ENCODE measurements at regions not wholly inside any gene's neighbourhood (a gene's known extent, or its start where the extent isn't known, plus 50 kb on each side); places are given as distances from the start of the nearest gene placed in this dataset.

DNA sequence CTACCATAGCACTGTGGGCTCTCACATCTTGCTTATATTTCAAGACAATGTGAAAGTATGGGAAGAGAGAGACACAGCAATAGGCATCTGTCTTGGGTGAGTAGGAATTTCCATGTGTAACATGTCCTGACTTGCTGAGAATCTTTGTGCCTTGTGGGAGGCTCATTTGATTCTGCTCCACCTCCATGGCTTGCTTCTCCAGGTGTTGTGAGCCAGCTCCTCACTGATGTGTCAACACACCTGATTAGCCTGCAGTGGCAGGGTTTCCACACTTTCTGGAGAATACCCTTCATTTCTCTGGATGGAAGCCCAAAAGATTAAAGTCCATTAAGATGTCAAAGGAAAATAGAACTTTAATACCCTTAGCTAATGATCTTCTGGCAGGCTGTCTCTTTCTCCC, 613.6 kb downstream of the ZNF608 start:
- Histone ChIP-seq H3K27me3 (replicated peaks in 2 of 5; ENCODE audit: control insufficient read depth in 4 of 5, insufficient read depth in 5 of 5, low read length in 4 of 5) (no peaks in the 10 kb centered on the region), H3K27ac (ENCODE audit: insufficient read depth in 1 of 2, low read depth in 1 of 2, low read length in 2 of 2, poor library complexity in 1 of 2, severe bottlenecking in 2 of 2) (no peak overlapping the region), H3K4me1 (ENCODE audit: control extremely low read depth in 1 of 4, control insufficient read depth in 4 of 4, insufficient read depth in 4 of 4, low read length in 3 of 4) (peaks cover 0 to 3% (median 0%) of the 10 kb centered on the region in 4 experiments), H3K4me3 (ENCODE audit: control insufficient read depth in 1 of 7, extremely low read depth in 1 of 7, insufficient read depth in 4 of 7, low read depth in 2 of 7, low read length in 6 of 7) (no peak overlapping the region), H3K36me3 (ENCODE audit: control insufficient read depth in 4 of 4, insufficient read depth in 4 of 4, low read length in 3 of 4) (no peaks in the 10 kb centered on the region), H3K9me3 (ENCODE audit: control extremely low read depth in 1 of 5, control insufficient read depth in 4 of 5, insufficient read depth in 2 of 5, low read depth in 1 of 5, low read length in 4 of 5) (peaks cover 0 to 3% (median 2%) of the 10 kb centered on the region in 5 experiments)
- CTCF ChIA-PET, result interaction anchor here (1.2 kb wide), 1 partner anchor 24 kb away, joined by 3 read pairs; no protein-coding TSS in a partner anchor
- POLR2A ChIA-PET, result no interaction called here
- DNase-seq, result no peak

- peaks cover 0 to 3% (median 0%) of the 10 kb centered on the region in 4 experiments for H3K4me1 ChIP-seq (ENCODE audit: control extremely low read depth in 1 of 4, control insufficient read depth in 4 of 4, insufficient read depth in 4 of 4, low read length in 3 of 4)
- H3K36me3 ChIP-seq (ENCODE audit: control insufficient read depth in 4 of 4, insufficient read depth in 4 of 4, low read length in 3 of 4), result no peaks in the 10 kb centered on the region
- WGBS (ENCODE audit: insufficient coverage), result no CpG with 5 or more reads among the region's 2 CpGs
- H3K27ac ChIP-seq (ENCODE audit: insufficient read depth in 1 of 2, low read depth in 1 of 2, low read length in 2 of 2, poor library complexity in 1 of 2, severe bottlenecking in 2 of 2), result no peak overlapping the region
- ChIA-PET CTCF (no interaction called here), POLR2A (no interaction called here)
- no peak overlapping the region for H3K4me3 ChIP-seq (ENCODE audit: control insufficient read depth in 1 of 7, extremely low read depth in 1 of 7, insufficient read depth in 4 of 7, low read depth in 2 of 7, low read length in 6 of 7)
- peaks cover 0 to 3% (median 2%) of the 10 kb centered on the region in 5 experiments for H3K9me3 ChIP-seq (ENCODE audit: control extremely low read depth in 1 of 5, control insufficient read depth in 4 of 5, insufficient read depth in 2 of 5, low read depth in 1 of 5, low read length in 4 of 5)
- no peak for DNase-seq
- no peaks in the 10 kb centered on the region for H3K27me3 ChIP-seq (replicated peaks in 2 of 5; ENCODE audit: control insufficient read depth in 4 of 5, insufficient read depth in 5 of 5, low read length in 4 of 5)
Measured at GRCh38 chr5:124131466-124131865, 615.0 kb downstream of the ZNF608 start.

GRCh38 chr5:124130816-124131215, 615.6 kb downstream of the ZNF608 start:
- no peaks in the 10 kb centered on the region for H3K27me3 ChIP-seq (replicated peaks in 2 of 5; ENCODE audit: control insufficient read depth in 4 of 5, insufficient read depth in 5 of 5, low read length in 4 of 5)
- peaks cover 0 to 3% (median 0%) of the 10 kb centered on the region in 4 experiments for H3K4me1 ChIP-seq (ENCODE audit: control extremely low read depth in 1 of 4, control insufficient read depth in 4 of 4, insufficient read depth in 4 of 4, low read length in 3 of 4)
- H3K36me3 ChIP-seq (ENCODE audit: control insufficient read depth in 4 of 4, insufficient read depth in 4 of 4, low read length in 3 of 4), result no peaks in the 10 kb centered on the region
- peaks cover 0 to 3% (median under 1%) of the 10 kb centered on the region in 5 experiments for H3K9me3 ChIP-seq (ENCODE audit: control extremely low read depth in 1 of 5, control insufficient read depth in 4 of 5, insufficient read depth in 2 of 5, low read depth in 1 of 5, low read length in 4 of 5)
- H3K27ac ChIP-seq (ENCODE audit: insufficient read depth in 1 of 2, low read depth in 1 of 2, low read length in 2 of 2, poor library complexity in 1 of 2, severe bottlenecking in 2 of 2), result no peak overlapping the region
- DNase-seq, result no peak
- H3K4me3 ChIP-seq (ENCODE audit: control insufficient read depth in 1 of 7, extremely low read depth in 1 of 7, insufficient read depth in 4 of 7, low read depth in 2 of 7, low read length in 6 of 7), result no peak overlapping the region
- POLR2A ChIA-PET, result no interaction called here
- CTCF ChIA-PET, result no interaction called here
- WGBS (ENCODE audit: insufficient coverage), result 100% methylated on average over 1 of the region's 6 CpGs

DNA sequence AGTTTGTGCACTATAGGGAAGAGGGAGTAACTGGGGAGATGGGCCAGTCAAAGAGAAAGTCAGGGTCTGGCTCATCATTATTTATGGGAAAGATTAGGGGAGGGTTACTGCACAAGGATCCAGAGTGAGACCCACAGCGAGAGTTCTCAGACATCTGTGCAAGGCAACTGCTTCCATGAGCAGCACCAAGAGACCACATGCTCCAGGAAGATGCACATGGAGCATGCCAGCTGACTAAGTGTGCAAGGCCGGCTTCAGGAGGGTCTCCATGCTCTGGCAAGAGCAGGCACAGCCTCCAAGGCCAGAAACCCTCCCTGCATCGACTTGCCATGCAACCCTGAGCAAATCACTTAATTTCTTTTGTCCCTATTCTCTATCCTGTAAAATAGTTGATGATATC, 616.9 kb downstream of the CSNK1G3 start:
- Histone ChIP-seq H3K9me3 (ENCODE audit: control extremely low read depth in 1 of 5, control insufficient read depth in 4 of 5, insufficient read depth in 2 of 5, low read depth in 1 of 5, low read length in 4 of 5) (no peaks in the 10 kb centered on the region), H3K27ac (ENCODE audit: insufficient read depth in 1 of 2, low read depth in 1 of 2, low read length in 2 of 2, poor library complexity in 1 of 2, severe bottlenecking in 2 of 2) (no peak overlapping the region), H3K36me3 (ENCODE audit: control insufficient read depth in 4 of 4, insufficient read depth in 4 of 4, low read length in 3 of 4) (no peaks in the 10 kb centered on the region), H3K4me3 (ENCODE audit: control insufficient read depth in 1 of 7, extremely low read depth in 1 of 7, insufficient read depth in 4 of 7, low read depth in 2 of 7, low read length in 6 of 7) (no peak overlapping the region), H3K27me3 (replicated peaks in 2 of 5; ENCODE audit: control insufficient read depth in 4 of 5, insufficient read depth in 5 of 5, low read length in 4 of 5) (no peaks in the 10 kb centered on the region), H3K4me1 (ENCODE audit: control extremely low read depth in 1 of 4, control insufficient read depth in 4 of 4, insufficient read depth in 4 of 4, low read length in 3 of 4) (peaks cover 0 to 3% (median 0%) of the 10 kb centered on the region in 4 experiments)
- 100% methylated on average over 2 of the region's 3 CpGs for WGBS (ENCODE audit: insufficient coverage)
- ChIA-PET CTCF (no interaction called here), POLR2A (no interaction called here)
- DNase-seq, result no peak

GRCh38 chr5:124126504-124127217, 614.7 kb downstream of the CSNK1G3 start:
- H3K27me3 ChIP-seq (replicated peaks in 2 of 5; ENCODE audit: control insufficient read depth in 4 of 5, insufficient read depth in 5 of 5, low read length in 4 of 5), result no peaks in the 10 kb centered on the region
- CTCF ChIA-PET, result no interaction called here
- POLR2A ChIA-PET, result no interaction called here
- DNase-seq, result no peak
- no peaks in the 10 kb centered on the region for H3K36me3 ChIP-seq (ENCODE audit: control insufficient read depth in 4 of 4, insufficient read depth in 4 of 4, low read length in 3 of 4)
- H3K4me3 ChIP-seq (ENCODE audit: control insufficient read depth in 1 of 7, extremely low read depth in 1 of 7, insufficient read depth in 4 of 7, low read depth in 2 of 7, low read length in 6 of 7), result no peak overlapping the region
- 100% methylated on average over 3 of the region's 5 CpGs for WGBS (ENCODE audit: insufficient coverage)
- no peaks in the 10 kb centered on the region for H3K4me1 ChIP-seq (ENCODE audit: control extremely low read depth in 1 of 4, control insufficient read depth in 4 of 4, insufficient read depth in 4 of 4, low read length in 3 of 4)
- H3K27ac ChIP-seq (ENCODE audit: insufficient read depth in 1 of 2, low read depth in 1 of 2, low read length in 2 of 2, poor library complexity in 1 of 2, severe bottlenecking in 2 of 2), result no peak overlapping the region
- H3K9me3 ChIP-seq (ENCODE audit: control extremely low read depth in 1 of 5, control insufficient read depth in 4 of 5, insufficient read depth in 2 of 5, low read depth in 1 of 5, low read length in 4 of 5), result no peaks in the 10 kb centered on the region

GRCh38 chr5:124124711-124125229, 612.8 kb downstream of the CSNK1G3 start:
- Histone ChIP-seq H3K4me1 (ENCODE audit: control extremely low read depth in 1 of 4, control insufficient read depth in 4 of 4, insufficient read depth in 4 of 4, low read length in 3 of 4) (no peaks in the 10 kb centered on the region), H3K4me3 (ENCODE audit: control insufficient read depth in 1 of 7, extremely low read depth in 1 of 7, insufficient read depth in 4 of 7, low read depth in 2 of 7, low read length in 6 of 7) (no peak overlapping the region), H3K27ac (ENCODE audit: insufficient read depth in 1 of 2, low read depth in 1 of 2, low read length in 2 of 2, poor library complexity in 1 of 2, severe bottlenecking in 2 of 2) (no peak overlapping the region), H3K36me3 (ENCODE audit: control insufficient read depth in 4 of 4, insufficient read depth in 4 of 4, low read length in 3 of 4) (no peaks in the 10 kb centered on the region), H3K27me3 (replicated peaks in 2 of 5; ENCODE audit: control insufficient read depth in 4 of 5, insufficient read depth in 5 of 5, low read length in 4 of 5) (no peaks in the 10 kb centered on the region), H3K9me3 (ENCODE audit: control extremely low read depth in 1 of 5, control insufficient read depth in 4 of 5, insufficient read depth in 2 of 5, low read depth in 1 of 5, low read length in 4 of 5) (peaks cover 0 to 3% (median 0%) of the 10 kb centered on the region in 5 experiments)
- no peak for DNase-seq
- ChIA-PET POLR2A (no interaction called here), CTCF (no interaction called here)
- WGBS (ENCODE audit: insufficient coverage), result 100% methylated on average over 1 of the region's 1 CpG

- WGBS (ENCODE audit: insufficient coverage), result 100% methylated on average over 2 of the region's 2 CpGs
- POLR2A ChIA-PET, result no interaction called here
- Histone ChIP-seq H3K9me3 (ENCODE audit: control extremely low read depth in 1 of 5, control insufficient read depth in 4 of 5, insufficient read depth in 2 of 5, low read depth in 1 of 5, low read length in 4 of 5) (peaks cover 0 to 3% (median 0%) of the 10 kb centered on the region in 5 experiments), H3K27ac (ENCODE audit: insufficient read depth in 1 of 2, low read depth in 1 of 2, low read length in 2 of 2, poor library complexity in 1 of 2, severe bottlenecking in 2 of 2) (no peak overlapping the region), H3K4me1 (ENCODE audit: control extremely low read depth in 1 of 4, control insufficient read depth in 4 of 4, insufficient read depth in 4 of 4, low read length in 3 of 4) (no peaks in the 10 kb centered on the region), H3K4me3 (ENCODE audit: control insufficient read depth in 1 of 7, extremely low read depth in 1 of 7, insufficient read depth in 4 of 7, low read depth in 2 of 7, low read length in 6 of 7) (no peak overlapping the region), H3K36me3 (ENCODE audit: control insufficient read depth in 4 of 4, insufficient read depth in 4 of 4, low read length in 3 of 4) (no peaks in the 10 kb centered on the region), H3K27me3 (replicated peaks in 2 of 5; ENCODE audit: control insufficient read depth in 4 of 5, insufficient read depth in 5 of 5, low read length in 4 of 5) (no peaks in the 10 kb centered on the region)
- DNase-seq, result no peak
- CTCF ChIA-PET, result no interaction called here
Measured at GRCh38 chr5:124121198-124121597, 609.2 kb downstream of the CSNK1G3 start.

Data from common myeloid progenitor, CD34-positive (primary cell).